MCF 10A (cell line): ENCODE measurements at regions not wholly inside any gene's neighbourhood (a gene's known extent, or its start where the extent isn't known, plus 50 kb on each side); places are given as distances from the start of the nearest gene placed in this dataset.

Source experiments
- BruUV-seq: library from RNA; stranded (reverse); fragments of 400-500 nt; replicated peaks from 2 replicates; lab custom pipeline; 2021; lab: Mats Ljungman, UMichigan
- CTCF ChIA-PET: fragments of 300-600 bp; sonication (Branson Sonifier 250); formaldehyde crosslinking; extraction: SDS; loops from one replicate; lab custom pipeline; 2021; ENCODE audit warnings: antibody characterized with exemption, inconsistent platforms; lab: Yijun Ruan, JAX
- POLR2A ChIA-PET: fragments of 300-600, 350-650 bp; sonication (Branson Sonifier 250); formaldehyde crosslinking; extraction: SDS; loops from one replicate; lab custom pipeline; 2020; ENCODE audit warnings: antibody characterized with exemption, inconsistent platforms; lab: Yijun Ruan, JAX
- DNase-seq: peaks from one replicate; pipeline ENCODE4 v3.0.0-alpha.2; 2018; ENCODE audit not compliant: unreplicated experiment
- H3K27ac Mint-ChIP-seq: one replicate; pipeline ENCODE4 v1.8.0; 2022; ENCODE audit warnings: mild to moderate bottlenecking, low read depth, mixed read lengths; ENCODE audit not compliant: unreplicated experiment
- H3K27me3 Mint-ChIP-seq: one replicate; pipeline ENCODE4 v1.8.0; 2022; ENCODE audit warnings: mixed read lengths; ENCODE audit not compliant: insufficient read depth, unreplicated experiment
- H3K36me3 Mint-ChIP-seq: one replicate; pipeline ENCODE4 v1.8.0; 2022; ENCODE audit warnings: mild to moderate bottlenecking, moderate library complexity, mixed read lengths; ENCODE audit not compliant: insufficient read depth, unreplicated experiment
- H3K4me1 Mint-ChIP-seq: one replicate; pipeline ENCODE4 v1.8.0; 2022; ENCODE audit warnings: mixed read lengths; ENCODE audit not compliant: insufficient read depth, unreplicated experiment
- H3K4me3 Mint-ChIP-seq: one replicate; pipeline ENCODE4 v1.8.0; 2022; ENCODE audit warnings: mild to moderate bottlenecking, moderate library complexity, mixed read lengths; ENCODE audit not compliant: unreplicated experiment
- H3K9me3 Mint-ChIP-seq: one replicate; pipeline ENCODE4 v1.8.0; 2022; ENCODE audit warnings: mixed read lengths; ENCODE audit not compliant: unreplicated experiment
- intact Hi-C: fragments of 100-400 bp; cut with micrococcal nuclease; formaldehyde crosslinking; loops from 2 replicates; pipeline ENCODE4 v1.14.1; 2022
- TF ChIP-seq, protein P1 (sequence below): fragments of 200-600 bp; IDR thresholded peaks from one replicate; pipeline ENCODE4 v1.8.0; 2022; ENCODE audit warnings: antibody characterized with exemption, mild to moderate bottlenecking; ENCODE audit not compliant: unreplicated experiment

- TF ChIP-seq, protein P1, sequence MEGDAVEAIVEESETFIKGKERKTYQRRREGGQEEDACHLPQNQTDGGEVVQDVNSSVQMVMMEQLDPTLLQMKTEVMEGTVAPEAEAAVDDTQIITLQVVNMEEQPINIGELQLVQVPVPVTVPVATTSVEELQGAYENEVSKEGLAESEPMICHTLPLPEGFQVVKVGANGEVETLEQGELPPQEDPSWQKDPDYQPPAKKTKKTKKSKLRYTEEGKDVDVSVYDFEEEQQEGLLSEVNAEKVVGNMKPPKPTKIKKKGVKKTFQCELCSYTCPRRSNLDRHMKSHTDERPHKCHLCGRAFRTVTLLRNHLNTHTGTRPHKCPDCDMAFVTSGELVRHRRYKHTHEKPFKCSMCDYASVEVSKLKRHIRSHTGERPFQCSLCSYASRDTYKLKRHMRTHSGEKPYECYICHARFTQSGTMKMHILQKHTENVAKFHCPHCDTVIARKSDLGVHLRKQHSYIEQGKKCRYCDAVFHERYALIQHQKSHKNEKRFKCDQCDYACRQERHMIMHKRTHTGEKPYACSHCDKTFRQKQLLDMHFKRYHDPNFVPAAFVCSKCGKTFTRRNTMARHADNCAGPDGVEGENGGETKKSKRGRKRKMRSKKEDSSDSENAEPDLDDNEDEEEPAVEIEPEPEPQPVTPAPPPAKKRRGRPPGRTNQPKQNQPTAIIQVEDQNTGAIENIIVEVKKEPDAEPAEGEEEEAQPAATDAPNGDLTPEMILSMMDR, result no peak
- peaks cover 6% of the 10 kb centered on the region for H3K4me1 Mint-ChIP-seq
- intact Hi-C loops, result no loop called here
- peaks cover 2% of the 10 kb centered on the region for H3K36me3 Mint-ChIP-seq
- H3K27me3 Mint-ChIP-seq, result no peaks in the 10 kb centered on the region
- POLR2A ChIA-PET, result interaction anchor here (0.6 kb wide), 1 partner anchor 518 kb away, joined by 3 read pairs; no protein-coding TSS in a partner anchor
- no TSS peak for BruUV-seq
- CTCF ChIA-PET, result no interaction called here
- H3K9me3 Mint-ChIP-seq, result no peaks in the 10 kb centered on the region
- DNase-seq, result no peak
- no peak overlapping the region for H3K4me3 Mint-ChIP-seq
- H3K27ac Mint-ChIP-seq, result no peak overlapping the region
Observed at GRCh38 chr17:56739776-56740175, 93.9 kb downstream of the C17orf67 start.

- DNase-seq, result no peak
- intact Hi-C loops, result no loop called here
- TF ChIP-seq, protein P1, result no peak
- BruUV-seq, result no TSS peak
- H3K9me3 Mint-ChIP-seq, result no peaks in the 10 kb centered on the region
- H3K4me1 Mint-ChIP-seq, result peaks cover 6% of the 10 kb centered on the region
- CTCF ChIA-PET, result no interaction called here
- no peak overlapping the region for H3K4me3 Mint-ChIP-seq
- H3K27ac Mint-ChIP-seq, result no peak overlapping the region
- no peaks in the 10 kb centered on the region for H3K27me3 Mint-ChIP-seq
- POLR2A ChIA-PET, result no interaction called here
- peaks cover 6% of the 10 kb centered on the region for H3K36me3 Mint-ChIP-seq
Observed at GRCh38 chr17:56740481-56740880, 93.2 kb downstream of the C17orf67 start.
